ENCODE measurements at regions not wholly inside any gene's neighbourhood (a gene's known extent, or its start where the extent isn't known, plus 50 kb on each side); places are given as distances from the start of the nearest gene placed in this dataset.

DNA sequence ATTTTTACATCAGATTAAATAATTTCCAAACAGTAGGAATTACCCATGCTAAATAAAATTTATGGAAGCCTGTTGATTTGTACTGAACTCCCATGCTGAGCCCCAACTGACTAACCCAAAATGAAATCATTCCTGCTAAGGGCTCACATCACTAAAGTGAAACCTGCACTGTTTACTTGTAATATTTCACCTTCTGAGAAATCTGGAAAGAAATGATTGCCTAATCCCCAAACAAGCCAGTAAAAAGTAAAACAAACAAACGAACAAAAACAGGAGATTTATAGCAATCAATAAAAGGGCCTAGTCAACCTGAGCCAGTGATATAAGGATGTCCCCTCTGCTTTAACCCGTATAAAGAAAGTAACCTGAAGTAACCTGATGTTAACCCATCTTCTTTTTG is 1599.8 kb downstream of the OLFM4 start:
- TF ChIP-seq, protein P1, sequence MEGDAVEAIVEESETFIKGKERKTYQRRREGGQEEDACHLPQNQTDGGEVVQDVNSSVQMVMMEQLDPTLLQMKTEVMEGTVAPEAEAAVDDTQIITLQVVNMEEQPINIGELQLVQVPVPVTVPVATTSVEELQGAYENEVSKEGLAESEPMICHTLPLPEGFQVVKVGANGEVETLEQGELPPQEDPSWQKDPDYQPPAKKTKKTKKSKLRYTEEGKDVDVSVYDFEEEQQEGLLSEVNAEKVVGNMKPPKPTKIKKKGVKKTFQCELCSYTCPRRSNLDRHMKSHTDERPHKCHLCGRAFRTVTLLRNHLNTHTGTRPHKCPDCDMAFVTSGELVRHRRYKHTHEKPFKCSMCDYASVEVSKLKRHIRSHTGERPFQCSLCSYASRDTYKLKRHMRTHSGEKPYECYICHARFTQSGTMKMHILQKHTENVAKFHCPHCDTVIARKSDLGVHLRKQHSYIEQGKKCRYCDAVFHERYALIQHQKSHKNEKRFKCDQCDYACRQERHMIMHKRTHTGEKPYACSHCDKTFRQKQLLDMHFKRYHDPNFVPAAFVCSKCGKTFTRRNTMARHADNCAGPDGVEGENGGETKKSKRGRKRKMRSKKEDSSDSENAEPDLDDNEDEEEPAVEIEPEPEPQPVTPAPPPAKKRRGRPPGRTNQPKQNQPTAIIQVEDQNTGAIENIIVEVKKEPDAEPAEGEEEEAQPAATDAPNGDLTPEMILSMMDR (IDR thresholded peaks at IDR 0.05), result no peak
- TF ChIP-seq POLR2A (IDR thresholded peaks at IDR 0.05), result no peak
